Motor neuron (in vitro differentiated cells): ENCODE measurements at regions not wholly inside any gene's neighbourhood (a gene's known extent, or its start where the extent isn't known, plus 50 kb on each side); places are given as distances from the start of the nearest gene placed in this dataset.

ENCODE experiments used
- ATAC-seq, 8 experiments: fragments of 200-7000 bp; cut with Tn5 transposase; replicated peaks in 6 of 8; 2 replicates each; pipeline ENCODE4 v1.8.0; 2021; ENCODE audit warnings: mild to moderate bottlenecking in 8 of 8, moderate library complexity in 8 of 8
- H3K27ac ChIP-seq, 2 donors: fragments of 250-450 bp; sonication (Bioruptor Pico); 2 replicates each; pipeline ENCODE4 v1.9.0; 2021; ENCODE audit warnings: antibody characterized with exemption in 2 of 2, mild to moderate bottlenecking in 2 of 2, moderate library complexity in 1 of 2
- H3K4me1 ChIP-seq, 2 donors: fragments of 250-450 bp; sonication (Bioruptor Pico); replicated peaks in 1 of 2; 2 replicates each; pipeline ENCODE4 v1.6.1; 2021; ENCODE audit warnings: antibody characterized with exemption in 2 of 2, mild to moderate bottlenecking in 2 of 2, moderate library complexity in 1 of 2
- H3K4me3 ChIP-seq, 5 donors: fragments of 250-450 bp; sonication (Bioruptor Pico); 2 replicates each; pipeline ENCODE4 v1.9.0; 2021; ENCODE audit warnings: antibody characterized with exemption in 5 of 5, mild to moderate bottlenecking in 5 of 5, moderate library complexity in 4 of 5
- WGBS, 10 experiments: fragments of 450-650 bp; shearing (Covaris generic); methylation state at CpG; one replicate each; pipeline ENCODE4 v1.0.0; 2022; 5-methylcytosine and 5-hydroxymethylcytosine counted together
- in situ Hi-C, 9 experiments: fragments of 400-800 bp; cut with MboI; loops; one replicate each; pipeline ENCODE4 v1.15.0; 2021; ENCODE audit warnings: low sequenced_read_pairs in 9 of 9, low pct_unique_long_range_greater_than_20kb in 2 of 9; ENCODE audit not compliant: unreplicated experiment in 9 of 9

DNA sequence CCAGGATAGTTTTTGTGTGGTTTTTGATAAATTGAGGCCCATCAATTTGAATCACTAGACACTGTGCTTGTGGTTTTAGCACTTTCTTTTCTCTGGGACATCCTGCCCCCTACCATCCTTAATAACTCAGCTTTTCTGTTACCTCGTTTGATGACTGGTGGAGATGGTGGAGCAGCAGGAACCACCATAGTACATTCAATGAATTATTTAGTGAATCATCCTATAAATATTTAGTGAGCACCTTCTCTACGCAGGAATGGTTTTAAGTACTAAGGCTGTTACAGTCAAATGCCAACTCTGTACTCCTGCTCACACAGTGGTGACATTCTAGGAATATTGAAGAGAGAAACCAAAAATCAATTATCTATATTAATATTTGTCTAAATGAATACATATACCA, 585.2 kb downstream of the HAO1 start:
- no peak overlapping the region for H3K27ac ChIP-seq
- H3K4me3 ChIP-seq: no peak overlapping the region
- no peak for ATAC-seq
- H3K4me1 ChIP-seq: no peaks in the 10 kb centered on the region
- 0 to 94% (median 63%) methylated on average over 1 to 2 of the region's 2 CpGs; no CpG with 5 or more reads in 1 of the 10 experiments for WGBS, 10 experiments
- in situ Hi-C loops: no loop called here

GRCh38 chr20:7358670-7359069, 581.6 kb downstream of the HAO1 start:
- no peak overlapping the region for H3K4me3 ChIP-seq
- ATAC-seq: no peak
- WGBS, 10 experiments: 43 to 83% (median 76%) methylated on average over 1 of the region's 1 CpG; no CpG with 5 or more reads in 6 of the 10 experiments
- H3K27ac ChIP-seq: no peak overlapping the region
- H3K4me1 ChIP-seq: no peaks in the 10 kb centered on the region
- in situ Hi-C loops: no loop called here

GRCh38 chr20:7359739-7360138, 580.5 kb downstream of the HAO1 start:
- Histone ChIP-seq H3K27ac (no peak overlapping the region), H3K4me1 (no peaks in the 10 kb centered on the region), H3K4me3 (no peak overlapping the region)
- 59 to 100% (median 98%) methylated on average over 1 to 3 of the region's 3 CpGs for WGBS, 10 experiments
- in situ Hi-C loops: no loop called here
- ATAC-seq: no peak

DNA sequence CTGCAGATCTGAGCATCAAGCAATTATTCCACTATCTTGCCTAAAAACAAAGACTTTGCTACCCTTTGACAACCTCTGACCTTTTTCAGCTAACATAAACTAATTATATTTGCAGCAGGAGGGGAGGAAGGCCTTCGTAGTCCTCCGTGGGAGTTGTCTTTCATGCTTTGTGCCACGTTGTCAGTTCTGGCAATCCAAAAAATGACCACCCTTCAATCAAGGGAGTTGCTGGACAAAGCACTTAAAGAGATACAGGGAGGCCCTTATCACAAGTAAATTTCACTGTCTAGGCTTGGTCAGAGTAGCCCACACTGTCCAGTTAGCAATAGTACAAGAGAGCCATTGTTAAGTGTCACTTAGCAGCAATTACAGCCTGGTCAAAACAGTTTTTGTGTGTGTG, 578.9 kb downstream of the HAO1 start:
- Histone ChIP-seq H3K27ac (no peak overlapping the region), H3K4me1 (no peaks in the 10 kb centered on the region), H3K4me3 (no peak overlapping the region)
- peak in 1 of 8 experiments; percentile 19 for ATAC-seq
- in situ Hi-C loops: no loop called here
- 0 to 73% (median 30%) methylated on average over 1 to 3 of the region's 3 CpGs; no CpG with 5 or more reads in 3 of the 10 experiments for WGBS, 10 experiments

- in situ Hi-C loops: no loop called here
- ATAC-seq: no peak
- Histone ChIP-seq H3K4me1 (no peaks in the 10 kb centered on the region), H3K4me3 (no peak overlapping the region), H3K27ac (no peak overlapping the region)
- 13 to 100% (median 69%) methylated on average over 1 to 2 of the region's 3 CpGs; no CpG with 5 or more reads in 2 of the 10 experiments for WGBS, 10 experiments
Observed at GRCh38 chr20:7361931-7362330, 578.3 kb downstream of the HAO1 start.

GRCh38 chr20:7362601-7363000, 577.7 kb downstream of the HAO1 start:
- in situ Hi-C loops: no loop called here

DNA sequence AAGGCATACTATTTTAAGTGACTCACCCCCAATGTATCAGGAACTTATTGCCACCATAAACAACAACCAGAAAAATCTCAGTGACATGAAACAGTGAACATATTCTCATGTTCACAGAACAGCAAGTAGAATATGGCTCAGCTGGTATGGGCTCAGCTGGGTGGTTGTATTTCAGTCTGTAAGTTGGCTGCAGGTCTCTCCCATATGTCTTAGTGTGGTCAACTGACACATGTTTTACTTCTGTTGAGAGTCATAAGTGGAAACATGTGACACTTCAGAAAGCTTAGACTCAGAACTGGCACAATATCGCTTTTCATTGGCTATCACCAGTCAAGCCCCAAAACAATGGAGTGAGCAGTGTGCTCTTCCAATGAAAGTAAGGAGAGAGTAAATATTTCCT, 574.1 kb downstream of the HAO1 start:
- no peak for ATAC-seq
- no peak overlapping the region for H3K27ac ChIP-seq
- H3K4me3 ChIP-seq: no peak overlapping the region
- in situ Hi-C loops: no loop called here
- H3K4me1 ChIP-seq: peaks cover 0 to 3% of the 10 kb centered on the region in 2 donors
- 20 to 100% (median 95%) methylated on average over 1 of the region's 1 CpG; no CpG with 5 or more reads in 4 of the 10 experiments for WGBS, 10 experiments

More at GRCh38 chr20:7362601-7363000, 577.7 kb downstream of the HAO1 start:
- peaks cover 0 to 3% of the 10 kb centered on the region in 2 donors for H3K4me1 ChIP-seq
- no peak for ATAC-seq
- WGBS, 10 experiments: 10 to 81% (median 36%) methylated on average over 1 to 2 of the region's 2 CpGs; no CpG with 5 or more reads in 4 of the 10 experiments
- H3K4me3 ChIP-seq: no peak overlapping the region
- H3K27ac ChIP-seq: no peak overlapping the region

DNA sequence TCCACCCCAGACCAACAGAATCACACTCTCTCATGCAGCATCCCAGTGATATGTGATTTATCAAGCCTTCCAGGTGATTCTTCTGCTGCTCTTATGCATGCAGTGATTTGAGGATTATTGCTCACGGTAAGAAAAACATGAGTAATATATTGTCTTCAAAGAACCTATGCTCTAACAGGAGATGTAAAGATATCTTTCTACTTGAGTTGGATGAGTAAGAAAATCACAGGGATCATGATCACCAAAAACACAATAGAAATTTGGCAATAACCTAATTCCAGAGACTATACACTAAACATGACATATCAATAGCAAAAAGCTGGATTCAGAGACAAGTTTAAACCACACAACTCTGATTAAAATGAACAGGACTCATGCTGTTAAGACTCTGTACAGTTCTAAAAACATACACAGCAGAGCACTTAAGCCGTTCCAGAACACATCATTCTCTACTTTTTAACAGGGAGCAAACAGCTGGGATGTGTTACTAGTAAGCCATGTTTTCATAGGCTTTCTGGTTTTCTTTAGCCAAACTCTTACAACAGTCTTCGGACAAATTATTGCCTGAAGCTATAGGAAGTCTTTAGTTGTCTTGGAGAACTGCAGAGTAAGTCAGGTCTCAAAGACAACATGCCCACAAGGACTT, 568.6 kb downstream of the HAO1 start:
- in situ Hi-C loops: no loop called here
- ATAC-seq: no peak
- Histone ChIP-seq H3K4me1 (peaks cover 0 to 3% of the 10 kb centered on the region in 2 donors), H3K4me3 (no peak overlapping the region), H3K27ac (no peak overlapping the region)
- WGBS, 10 experiments: 7 to 98% (median 88%) methylated on average over 2 to 3 of the region's 3 CpGs; no CpG with 5 or more reads in 1 of the 10 experiments

DNA sequence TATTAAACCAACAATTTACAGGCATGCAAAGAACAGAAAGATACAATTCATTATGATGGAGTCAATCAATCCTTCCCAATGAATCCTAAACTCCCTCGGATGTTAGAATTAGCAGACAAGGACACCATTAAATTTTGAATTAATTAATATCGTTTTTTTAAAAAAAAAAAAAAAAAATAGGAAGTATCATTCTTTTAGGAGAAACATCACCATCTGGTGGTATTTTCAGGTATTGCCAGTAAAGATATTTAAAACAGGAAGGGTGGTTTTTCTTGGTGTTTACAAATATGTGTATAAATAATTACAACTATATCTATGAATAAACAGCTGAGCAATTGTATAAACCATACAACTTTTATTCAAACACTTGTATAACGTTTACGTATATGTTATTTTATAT, 564.4 kb downstream of the HAO1 start:
- H3K4me3 ChIP-seq: no peak overlapping the region
- no peak overlapping the region for H3K27ac ChIP-seq
- H3K4me1 ChIP-seq: peaks cover 0 to 3% of the 10 kb centered on the region in 2 donors
- in situ Hi-C loops: no loop called here
- 18 to 83% (median 57%) methylated on average over 1 to 4 of the region's 4 CpGs for WGBS, 10 experiments
- ATAC-seq: no peak

- peaks cover 0 to 3% of the 10 kb centered on the region in 2 donors for H3K4me1 ChIP-seq
- no peak overlapping the region for H3K4me3 ChIP-seq
- 21 to 100% (median 86%) methylated on average over 1 to 5 of the region's 5 CpGs; no CpG with 5 or more reads in 2 of the 10 experiments for WGBS, 10 experiments
- no peak overlapping the region for H3K27ac ChIP-seq
- ATAC-seq: peak in 2 of 8 experiments; percentile 79 to 89
- in situ Hi-C loops: no loop called here
Observed at GRCh38 chr20:7378864-7379605, 561.2 kb downstream of the HAO1 start.

DNA sequence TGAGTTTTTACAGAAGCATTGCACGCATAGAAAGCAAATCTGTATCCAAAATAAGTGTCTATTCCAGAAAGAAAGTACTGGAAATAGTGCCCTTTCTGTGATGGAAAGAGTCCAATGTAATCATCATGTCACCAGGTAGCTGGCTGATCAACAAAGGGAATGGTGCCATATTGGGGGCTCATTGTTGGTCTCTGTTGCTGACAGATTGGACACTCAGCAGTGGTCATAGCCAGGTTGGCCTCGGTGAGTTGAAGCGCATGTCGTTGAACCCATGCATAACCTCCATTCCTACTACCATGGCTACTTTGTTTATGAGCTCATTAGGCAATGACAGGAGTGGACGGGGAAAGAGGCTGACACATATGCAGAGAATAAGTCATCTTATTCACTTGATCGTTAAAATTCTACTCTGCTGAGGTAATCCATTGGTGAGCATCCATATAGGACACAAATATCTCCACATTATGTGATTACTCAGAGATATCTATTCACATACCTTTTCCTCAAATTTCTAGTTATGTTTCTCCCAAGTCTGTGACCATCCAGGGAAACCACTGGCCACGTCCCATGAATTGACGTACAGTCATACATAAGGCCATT, 560.5 kb downstream of the HAO1 start:
- H3K4me3 ChIP-seq: no peak overlapping the region
- peak in 1 of 8 experiments; percentile 52 for ATAC-seq
- peaks cover 0 to 3% of the 10 kb centered on the region in 2 donors for H3K4me1 ChIP-seq
- in situ Hi-C loops: no loop called here
- 19 to 100% (median 60%) methylated on average over 1 to 7 of the region's 8 CpGs for WGBS, 10 experiments
- no peak overlapping the region for H3K27ac ChIP-seq

DNA sequence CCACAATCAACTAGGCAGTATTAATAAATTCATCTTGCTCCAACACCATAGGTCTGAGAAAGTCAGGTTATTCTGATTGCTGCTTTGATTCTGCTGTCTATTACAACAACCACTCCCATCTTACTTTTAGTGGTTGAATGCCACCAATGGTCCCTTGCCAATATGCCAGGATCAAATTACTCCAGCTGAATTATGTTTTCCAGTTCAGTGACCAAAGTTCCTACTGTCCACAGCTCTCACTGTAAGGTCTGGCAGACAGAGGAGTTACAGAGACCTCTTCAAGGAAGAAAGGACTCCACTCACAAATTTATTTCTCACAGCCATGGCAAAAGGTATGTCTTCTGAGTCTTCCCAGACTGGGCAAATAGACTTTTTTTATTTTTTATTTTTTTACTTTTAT, 557.0 kb downstream of the HAO1 start:
- in situ Hi-C loops: no loop called here
- H3K27ac ChIP-seq: no peak overlapping the region
- H3K4me1 ChIP-seq: no peaks in the 10 kb centered on the region
- H3K4me3 ChIP-seq: no peak overlapping the region
- no peak for ATAC-seq

GRCh38 chr20:7387638-7388193, 552.5 kb downstream of the HAO1 start:
- ATAC-seq: no peak
- H3K27ac ChIP-seq: no peak overlapping the region
- WGBS, 10 experiments: 63 to 100% (median 78%) methylated on average over 1 to 3 of the region's 3 CpGs; no CpG with 5 or more reads in 2 of the 10 experiments
- H3K4me1 ChIP-seq: peaks cover 12 to 24% of the 10 kb centered on the region in 2 donors
- no peak overlapping the region for H3K4me3 ChIP-seq
- in situ Hi-C loops: no loop called here
